ENCODE measurements at regions not wholly inside any gene's neighbourhood (a gene's known extent, or its start where the extent isn't known, plus 50 kb on each side); places are given as distances from the start of the nearest gene placed in this dataset.
A peak's percentile ranks its signal among the peaks of the same experiment; 100 is the strongest.

DNA sequence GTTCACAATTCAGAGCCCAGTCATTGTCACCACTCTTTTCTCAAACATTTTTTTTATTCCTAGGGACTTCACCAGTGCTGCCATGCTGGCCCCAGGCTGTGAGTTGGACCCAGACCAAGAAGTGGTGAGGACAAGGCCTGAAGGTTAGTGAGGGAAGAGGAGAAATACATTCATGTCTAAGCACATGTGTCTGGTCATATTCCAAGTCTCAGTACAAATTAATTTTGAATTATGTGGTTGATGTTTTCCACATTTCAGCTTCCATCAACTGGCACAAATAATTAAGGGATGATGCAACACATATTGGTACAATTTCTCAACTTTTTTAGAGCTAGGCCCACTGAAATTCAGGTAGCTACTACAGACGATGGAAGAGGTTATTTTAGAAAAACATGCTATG, 106.6 kb upstream of the UPP2 start:
- H2BK5ac ChIP-seq (ENCODE audit: low read length) = no peak overlapping the region
- no peak overlapping the region for H3K4ac ChIP-seq (ENCODE audit: low read length)
- no peak overlapping the region for H3K4me2 ChIP-seq (ENCODE audit: insufficient read depth, low read length, poor library complexity, severe bottlenecking)
- H3K18ac ChIP-seq (ENCODE audit: low read length) = no peak overlapping the region
- no CpG with 5 or more reads among the region's 1 CpG for WGBS, 2 donors (ENCODE audit: extremely low coverage in 2 of 2, insufficient read length in 2 of 2, insufficient replicate concordance in 1 of 2)
- H4K8ac ChIP-seq (ENCODE audit: low read depth, low read length) = no peak overlapping the region
- no peak overlapping the region for H2AK5ac ChIP-seq (ENCODE audit: low read depth, low read length)
- H3K36me3 ChIP-seq (replicated peaks in 1 of 2; ENCODE audit: control insufficient read depth in 2 of 2, insufficient read depth in 2 of 2, low read length in 2 of 2) = no peaks in the 10 kb centered on the region
- no peaks in the 10 kb centered on the region for H3K27me3 ChIP-seq (ENCODE audit: control insufficient read depth in 3 of 3, insufficient read depth in 3 of 3, low read depth in 1 of 3, low read length in 3 of 3)
- no peaks in the 10 kb centered on the region for H3K79me1 ChIP-seq (ENCODE audit: low read depth, low read length)
- no peaks in the 10 kb centered on the region for H3K4me1 ChIP-seq (ENCODE audit: control insufficient read depth in 2 of 2, insufficient read depth in 1 of 2, low read depth in 1 of 2, low read length in 2 of 2)
- no peak overlapping the region for H3K4me3 ChIP-seq (ENCODE audit: low read length in 2 of 2)
- no peak overlapping the region for H3K14ac ChIP-seq (ENCODE audit: low read length)
- no peak overlapping the region for H3K23ac ChIP-seq (ENCODE audit: low read depth, low read length, poor library complexity)
- no peak overlapping the region for H2BK15ac ChIP-seq (ENCODE audit: low read length)
- no peak overlapping the region for H3K27ac ChIP-seq (replicated peaks; ENCODE audit: low read length)
- H4K91ac ChIP-seq (ENCODE audit: low read depth, low read length, poor library complexity) = no peak overlapping the region
- no peak overlapping the region for H2BK12ac ChIP-seq (ENCODE audit: low read length)
- no peak for DNase-seq (ENCODE audit: low spot score)
- H2AFZ ChIP-seq (ENCODE audit: low read length) = no peak overlapping the region
- H3K9ac ChIP-seq (ENCODE audit: low read depth, low read length, poor library complexity) = no peak overlapping the region
- no peaks in the 10 kb centered on the region for H3K9me3 ChIP-seq (replicated peaks in 1 of 2; ENCODE audit: control insufficient read depth in 2 of 2, insufficient read depth in 1 of 2, low read depth in 1 of 2, low read length in 2 of 2)
- no peak overlapping the region for H2BK120ac ChIP-seq (ENCODE audit: low read depth, low read length)

DNA sequence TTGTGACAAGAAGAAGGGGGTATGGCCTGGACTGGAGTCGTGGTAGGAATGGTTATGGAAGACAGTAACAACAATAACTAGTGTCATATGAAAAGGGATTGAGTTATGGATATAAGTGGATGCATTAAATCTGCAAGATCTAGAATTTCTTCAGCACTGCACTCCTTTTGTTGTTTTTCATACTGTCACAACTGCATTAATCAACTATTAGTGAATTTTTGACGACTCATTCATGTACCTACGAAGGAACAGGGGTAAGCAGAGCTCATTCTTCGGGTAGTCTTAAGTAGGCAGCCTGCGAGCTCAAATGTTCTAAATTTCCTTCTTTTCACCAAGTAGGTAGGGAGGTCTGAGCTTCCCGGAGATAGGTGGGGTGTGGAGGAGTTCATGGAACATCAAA, 109.7 kb upstream of the UPP2 start:
- no CpG with 5 or more reads among the region's 6 CpGs for WGBS, 2 donors (ENCODE audit: extremely low coverage in 2 of 2, insufficient read length in 2 of 2, insufficient replicate concordance in 1 of 2)

DNA sequence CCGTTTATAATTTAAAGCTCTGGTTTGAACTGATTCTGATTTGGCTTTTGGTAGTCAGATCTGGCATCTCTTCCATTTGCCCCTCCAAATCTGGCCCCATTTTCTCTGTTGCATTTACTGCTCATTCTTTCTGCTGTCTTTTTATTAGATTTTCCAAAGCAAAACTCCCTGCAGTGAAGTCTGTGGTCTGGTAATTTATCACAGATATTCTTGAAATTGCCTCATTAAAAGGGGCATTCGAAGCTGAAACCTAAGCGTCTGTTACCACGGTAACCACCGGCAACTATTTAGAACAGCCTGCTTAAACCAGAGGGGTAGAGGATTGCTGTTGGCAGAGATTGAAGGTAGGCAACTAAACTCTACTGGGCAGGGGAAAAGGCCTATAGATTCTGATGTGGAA, 111.5 kb upstream of the UPP2 start:
- Histone ChIP-seq H3K9ac (ENCODE audit: low read depth, low read length, poor library complexity) (no peak overlapping the region), H2AFZ (ENCODE audit: low read length) (no peak overlapping the region), H3K4me2 (ENCODE audit: insufficient read depth, low read length, poor library complexity, severe bottlenecking) (no peak overlapping the region), H3K9me3 (replicated peaks in 1 of 2; ENCODE audit: control insufficient read depth in 2 of 2, insufficient read depth in 1 of 2, low read depth in 1 of 2, low read length in 2 of 2) (no peaks in the 10 kb centered on the region), H2BK5ac (ENCODE audit: low read length) (no peak overlapping the region), H3K27ac (replicated peaks; ENCODE audit: low read length) (no peak overlapping the region), H3K14ac (ENCODE audit: low read length) (no peak overlapping the region), H3K4me3 (ENCODE audit: low read length in 2 of 2) (no peak overlapping the region), H3K18ac (ENCODE audit: low read length) (no peak overlapping the region), H4K91ac (ENCODE audit: low read depth, low read length, poor library complexity) (no peak overlapping the region), H2AK5ac (ENCODE audit: low read depth, low read length) (no peak overlapping the region), H4K8ac (ENCODE audit: low read depth, low read length) (no peak overlapping the region), H3K23ac (ENCODE audit: low read depth, low read length, poor library complexity) (no peak overlapping the region), H2BK12ac (ENCODE audit: low read length) (no peak overlapping the region), H3K79me1 (ENCODE audit: low read depth, low read length) (no peaks in the 10 kb centered on the region), H3K4me1 (ENCODE audit: control insufficient read depth in 2 of 2, insufficient read depth in 1 of 2, low read depth in 1 of 2, low read length in 2 of 2) (no peaks in the 10 kb centered on the region), H3K36me3 (replicated peaks in 1 of 2; ENCODE audit: control insufficient read depth in 2 of 2, insufficient read depth in 2 of 2, low read length in 2 of 2) (no peaks in the 10 kb centered on the region), H3K27me3 (ENCODE audit: control insufficient read depth in 3 of 3, insufficient read depth in 3 of 3, low read depth in 1 of 3, low read length in 3 of 3) (no peaks in the 10 kb centered on the region), H2BK15ac (ENCODE audit: low read length) (no peak overlapping the region), H3K4ac (ENCODE audit: low read length) (no peak overlapping the region), H2BK120ac (ENCODE audit: low read depth, low read length) (no peak overlapping the region)
- no CpG with 5 or more reads among the region's 5 CpGs for WGBS, 2 donors (ENCODE audit: extremely low coverage in 2 of 2, insufficient read length in 2 of 2, insufficient replicate concordance in 1 of 2)
- DNase-seq (ENCODE audit: low spot score) = peak; percentile 21

More for the DNA sequence above, 109.7 kb upstream of the UPP2 start:
- Histone ChIP-seq H3K36me3 (replicated peaks in 1 of 2; ENCODE audit: control insufficient read depth in 2 of 2, insufficient read depth in 2 of 2, low read length in 2 of 2) (no peaks in the 10 kb centered on the region), H2BK12ac (ENCODE audit: low read length) (no peak overlapping the region), H3K27ac (replicated peaks; ENCODE audit: low read length) (no peak overlapping the region), H3K9me3 (replicated peaks in 1 of 2; ENCODE audit: control insufficient read depth in 2 of 2, insufficient read depth in 1 of 2, low read depth in 1 of 2, low read length in 2 of 2) (no peaks in the 10 kb centered on the region), H2AFZ (ENCODE audit: low read length) (no peak overlapping the region), H3K4me1 (ENCODE audit: control insufficient read depth in 2 of 2, insufficient read depth in 1 of 2, low read depth in 1 of 2, low read length in 2 of 2) (no peaks in the 10 kb centered on the region), H3K4me3 (ENCODE audit: low read length in 2 of 2) (no peak overlapping the region), H3K4ac (ENCODE audit: low read length) (no peak overlapping the region), H2BK5ac (ENCODE audit: low read length) (no peak overlapping the region), H2AK5ac (ENCODE audit: low read depth, low read length) (no peak overlapping the region), H3K27me3 (ENCODE audit: control insufficient read depth in 3 of 3, insufficient read depth in 3 of 3, low read depth in 1 of 3, low read length in 3 of 3) (no peaks in the 10 kb centered on the region), H3K9ac (ENCODE audit: low read depth, low read length, poor library complexity) (no peak overlapping the region), H3K4me2 (ENCODE audit: insufficient read depth, low read length, poor library complexity, severe bottlenecking) (no peak overlapping the region), H2BK120ac (ENCODE audit: low read depth, low read length) (no peak overlapping the region), H2BK15ac (ENCODE audit: low read length) (no peak overlapping the region), H3K14ac (ENCODE audit: low read length) (no peak overlapping the region), H4K8ac (ENCODE audit: low read depth, low read length) (no peak overlapping the region), H3K18ac (ENCODE audit: low read length) (no peak overlapping the region), H4K91ac (ENCODE audit: low read depth, low read length, poor library complexity) (no peak overlapping the region), H3K23ac (ENCODE audit: low read depth, low read length, poor library complexity) (no peak overlapping the region), H3K79me1 (ENCODE audit: low read depth, low read length) (no peaks in the 10 kb centered on the region)
- DNase-seq (ENCODE audit: low spot score) = no peak

DNA sequence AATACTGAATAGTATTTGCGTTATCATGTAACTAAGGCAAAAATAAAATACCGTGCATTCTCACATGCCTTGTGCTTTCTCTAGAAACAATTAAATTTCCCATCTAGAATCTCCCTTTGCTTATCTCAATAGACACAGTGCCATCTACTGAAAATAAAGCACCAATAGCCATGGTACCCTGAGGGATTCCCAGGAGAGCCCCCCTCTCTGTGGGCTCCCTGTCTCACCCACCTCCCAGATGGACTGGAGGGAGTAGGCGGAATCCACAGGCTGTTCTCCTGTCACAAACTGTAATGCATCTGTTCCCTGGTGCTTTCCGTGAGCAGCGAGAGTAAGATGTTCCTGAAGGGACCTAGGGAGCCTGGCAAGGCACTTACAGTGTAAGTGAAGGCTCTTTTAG, 112.4 kb upstream of the UPP2 start:
- H3K9ac ChIP-seq (ENCODE audit: low read depth, low read length, poor library complexity) = no peak overlapping the region
- no peak overlapping the region for H2AK5ac ChIP-seq (ENCODE audit: low read depth, low read length)
- H2BK12ac ChIP-seq (ENCODE audit: low read length) = no peak overlapping the region
- H3K23ac ChIP-seq (ENCODE audit: low read depth, low read length, poor library complexity) = no peak overlapping the region
- H2BK15ac ChIP-seq (ENCODE audit: low read length) = no peak overlapping the region
- H3K4me3 ChIP-seq (ENCODE audit: low read length in 2 of 2) = no peak overlapping the region
- H4K91ac ChIP-seq (ENCODE audit: low read depth, low read length, poor library complexity) = no peak overlapping the region
- H3K36me3 ChIP-seq (replicated peaks in 1 of 2; ENCODE audit: control insufficient read depth in 2 of 2, insufficient read depth in 2 of 2, low read length in 2 of 2) = no peaks in the 10 kb centered on the region
- no peak overlapping the region for H3K18ac ChIP-seq (ENCODE audit: low read length)
- no peak overlapping the region for H3K27ac ChIP-seq (replicated peaks; ENCODE audit: low read length)
- no peaks in the 10 kb centered on the region for H3K9me3 ChIP-seq (replicated peaks in 1 of 2; ENCODE audit: control insufficient read depth in 2 of 2, insufficient read depth in 1 of 2, low read depth in 1 of 2, low read length in 2 of 2)
- no peak overlapping the region for H2AFZ ChIP-seq (ENCODE audit: low read length)
- no peak overlapping the region for H2BK5ac ChIP-seq (ENCODE audit: low read length)
- no peak overlapping the region for H2BK120ac ChIP-seq (ENCODE audit: low read depth, low read length)
- H3K79me1 ChIP-seq (ENCODE audit: low read depth, low read length) = no peaks in the 10 kb centered on the region
- no peak overlapping the region for H3K4me2 ChIP-seq (ENCODE audit: insufficient read depth, low read length, poor library complexity, severe bottlenecking)
- H4K8ac ChIP-seq (ENCODE audit: low read depth, low read length) = no peak overlapping the region
- no peak overlapping the region for H3K14ac ChIP-seq (ENCODE audit: low read length)
- WGBS, 2 donors (ENCODE audit: extremely low coverage in 2 of 2, insufficient read length in 2 of 2, insufficient replicate concordance in 1 of 2) = no CpG with 5 or more reads among the region's 5 CpGs
- H3K4me1 ChIP-seq (ENCODE audit: control insufficient read depth in 2 of 2, insufficient read depth in 1 of 2, low read depth in 1 of 2, low read length in 2 of 2) = no peaks in the 10 kb centered on the region
- no peak for DNase-seq (ENCODE audit: low spot score)
- no peak overlapping the region for H3K4ac ChIP-seq (ENCODE audit: low read length)
- no peaks in the 10 kb centered on the region for H3K27me3 ChIP-seq (ENCODE audit: control insufficient read depth in 3 of 3, insufficient read depth in 3 of 3, low read depth in 1 of 3, low read length in 3 of 3)
